Left renal pelvis (tissue), 4 donors: ENCODE measurements at regions not wholly inside any gene's neighbourhood (a gene's known extent, or its start where the extent isn't known, plus 50 kb on each side); places are given as distances from the start of the nearest gene placed in this dataset.

Experiments
- DNase-seq, 4 donors: peaks; one replicate each; pipeline ENCODE4 v3.0.0-alpha.2; 2013; ENCODE audit warnings: low read depth in 4 of 4, low spot score in 3 of 4

- DNase-seq, result no peak
Measured at GRCh38 chr16:88296437-88297177, 86.2 kb upstream of the ZNF469 start.

- DNase-seq, result no peak
Measured at GRCh38 chr16:88297178-88297720, 85.5 kb upstream of the ZNF469 start.

GRCh38 chr16:88298181-88298832 is 84.5 kb upstream of the ZNF469 start:
- no peak for DNase-seq

- DNase-seq, result no peak
Measured at GRCh38 chr16:88298833-88299745, 83.7 kb upstream of the ZNF469 start.

GRCh38 chr16:88299751-88300462 is 82.9 kb upstream of the ZNF469 start:
- DNase-seq, result no peak

GRCh38 chr16:88300463-88300835 is 82.3 kb upstream of the ZNF469 start:
- no peak for DNase-seq

GRCh38 chr16:88301431-88301830 is 81.3 kb upstream of the ZNF469 start:
- no peak for DNase-seq

GRCh38 chr16:88301886-88302285 is 80.9 kb upstream of the ZNF469 start:
- no peak for DNase-seq

GRCh38 chr16:88302666-88303065 is 80.1 kb upstream of the ZNF469 start:
- no peak for DNase-seq

GRCh38 chr16:88303405-88303804 is 79.4 kb upstream of the ZNF469 start:
- DNase-seq, result no peak

GRCh38 chr16:88303890-88304819 is 78.6 kb upstream of the ZNF469 start:
- DNase-seq, result no peak

- no peak for DNase-seq
Measured at GRCh38 chr16:88305176-88305575, 77.6 kb upstream of the ZNF469 start.

GRCh38 chr16:88306411-88306810 is 76.3 kb upstream of the ZNF469 start:
- DNase-seq, result no peak

- no peak for DNase-seq
Measured at GRCh38 chr16:88306860-88307545, 75.8 kb upstream of the ZNF469 start.

GRCh38 chr16:88308441-88309173 is 74.2 kb upstream of the ZNF469 start:
- DNase-seq, result no peak

GRCh38 chr16:88309174-88309907 is 73.4 kb upstream of the ZNF469 start:
- no peak for DNase-seq

GRCh38 chr16:88309908-88310265 is 72.9 kb upstream of the ZNF469 start:
- DNase-seq, result no peak
